ENCODE measurements at regions not wholly inside any gene's neighbourhood (a gene's known extent, or its start where the extent isn't known, plus 50 kb on each side); places are given as distances from the start of the nearest gene placed in this dataset.

- TF ChIP-seq ISL1 (CRISPR knock-in tag; IDR thresholded peaks at IDR 0.05) = no peak
- no peak for TF ChIP-seq PATZ1 (CRISPR knock-in tag; IDR thresholded peaks at IDR 0.05; ENCODE audit: borderline replicate concordance)
- no peak for TF ChIP-seq ZNF565 (CRISPR knock-in tag; conservative IDR thresholded peaks at IDR 0.05; ENCODE audit: low read depth)
- TF ChIP-seq RARB (CRISPR knock-in tag; IDR thresholded peaks at IDR 0.05) = no peak
- no peak for TF ChIP-seq ZFP3 (CRISPR knock-in tag; IDR thresholded peaks at IDR 0.05)
- no peak for TF ChIP-seq TOX (CRISPR knock-in tag; IDR thresholded peaks at IDR 0.05; ENCODE audit: borderline replicate concordance)
- no peak for TF ChIP-seq SNAI2 (CRISPR knock-in tag; IDR thresholded peaks at IDR 0.05)
- TF ChIP-seq BACH2 (CRISPR knock-in tag; IDR thresholded peaks at IDR 0.05; ENCODE audit: borderline replicate concordance) = no peak
- TF ChIP-seq ZC3H10 (CRISPR knock-in tag; IDR thresholded peaks at IDR 0.05) = no peak
- TF ChIP-seq PPARA (CRISPR knock-in tag; IDR thresholded peaks at IDR 0.05; ENCODE audit: borderline replicate concordance) = no peak
Observed at GRCh38 chr10:43983405-43983804, 334.7 kb upstream of the ZNF32 start.

Data from SK-N-SH treated with all-trans-retinoic acid at 6 μM for 48 hours (cell line).